IMR-90 (cell line): ENCODE measurements at regions not wholly inside any gene's neighbourhood (a gene's known extent, or its start where the extent isn't known, plus 50 kb on each side); places are given as distances from the start of the nearest gene placed in this dataset.

Source experiments
- BHLHE40 ChIP-seq: fragments of 150-350 bp; IDR thresholded peaks from 2 replicates; pipeline ENCODE4 v1.6.1; 2016; ENCODE audit warnings: mild to moderate bottlenecking, low read depth, low read length
- CEBPB ChIP-seq: IDR thresholded peaks from 2 replicates; pipeline ENCODE4 v1.6.1; 2012; ENCODE audit warnings: low read depth, low read length, improper control_type of control experiment
- CHD1 ChIP-seq: IDR thresholded peaks from 2 replicates; pipeline ENCODE4 v1.6.1; 2012; ENCODE audit warnings: low read depth, low read length, improper control_type of control experiment
- CTCF ChIP-seq: conservative IDR thresholded peaks from 2 replicates; pipeline ENCODE4 v1.5.1; 2012; ENCODE audit warnings: mild to moderate bottlenecking, low read depth, low read length, improper control_type of control experiment
- FOS ChIP-seq: fragments of 150-350 bp; IDR thresholded peaks from 2 replicates; pipeline ENCODE4 v1.6.1; 2016; ENCODE audit warnings: low read depth, low read length
- POLR2A ChIP-seq: IDR thresholded peaks from 2 replicates; pipeline ENCODE4 v1.6.1; 2012; ENCODE audit warnings: mild to moderate bottlenecking, low read depth, low read length
- RAD21 ChIP-seq: IDR thresholded peaks from 2 replicates; pipeline ENCODE4 v1.6.1; 2012; ENCODE audit warnings: low read length, improper control_type of control experiment
- RCOR1 ChIP-seq: IDR thresholded peaks from 2 replicates; pipeline ENCODE4 v1.6.1; 2012; ENCODE audit warnings: mild to moderate bottlenecking, low read length, improper control_type of control experiment; ENCODE audit not compliant: insufficient replicate concordance
- SMC3 ChIP-seq: fragments of 150-350 bp; IDR thresholded peaks from 2 replicates; pipeline ENCODE4 v1.6.1; 2016; ENCODE audit warnings: low read depth, mild to moderate bottlenecking, antibody characterized with exemption, low read length, moderate library complexity

GRCh38 chr6:12640438-12640837 is 76.1 kb upstream of the PHACTR1 start:
- TF ChIP-seq POLR2A (no peak), CTCF (no peak), BHLHE40 (no peak), CHD1 (no peak), SMC3 (no peak), RAD21 (no peak), CEBPB (no peak), FOS (no peak), RCOR1 (no peak)
